ENCODE measurements at regions not wholly inside any gene's neighbourhood (a gene's known extent, or its start where the extent isn't known, plus 50 kb on each side); places are given as distances from the start of the nearest gene placed in this dataset.

DNA sequence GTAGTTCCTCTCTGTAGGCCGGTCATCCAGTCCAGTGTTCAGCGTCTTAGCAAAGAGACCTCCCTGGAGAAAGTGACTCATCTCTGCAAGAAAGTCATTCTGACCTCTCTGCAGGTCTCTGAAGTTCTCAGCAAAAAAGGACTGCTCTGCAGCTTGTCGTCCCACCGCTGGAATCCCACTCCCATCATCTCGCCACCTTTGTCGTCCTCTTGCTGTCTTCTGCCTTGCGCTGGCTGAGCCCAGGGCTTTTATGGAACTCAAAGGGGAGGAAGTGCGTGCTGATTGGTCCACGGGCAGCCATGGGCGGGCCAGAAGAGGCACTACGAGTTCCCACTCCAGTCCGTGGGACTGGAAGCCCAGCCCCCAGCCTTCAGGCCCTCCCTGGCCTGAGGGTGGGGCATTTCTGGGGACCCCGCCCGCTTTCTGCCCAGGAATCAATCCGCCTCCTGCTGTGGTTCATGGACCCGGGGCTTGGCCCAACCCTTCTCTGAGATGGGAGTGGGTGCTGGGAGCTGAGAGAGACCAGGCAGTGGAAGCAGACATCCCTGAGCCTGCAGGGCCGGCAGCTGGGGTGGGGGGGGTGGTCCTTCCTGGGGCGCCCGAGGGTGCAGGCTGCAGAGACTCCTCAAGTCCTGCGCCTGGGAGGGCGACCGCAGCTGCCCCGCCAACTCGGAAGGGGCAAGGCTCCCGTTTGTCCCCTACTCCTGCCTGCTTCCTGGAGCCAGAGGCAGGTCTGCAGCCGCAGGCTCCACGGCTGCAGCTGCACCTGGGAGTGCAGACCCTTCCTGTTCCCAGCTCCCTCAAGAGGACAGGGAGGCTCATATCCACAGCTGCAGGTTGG is 660.7 kb upstream of the RAB6C start:
- H3K4me3 ChIP-seq (replicated peaks; ENCODE audit: low read depth, low read length), result no peak overlapping the region
- no peak for DNase-seq (ENCODE audit: low read depth)
- TF ChIP-seq, protein P1, sequence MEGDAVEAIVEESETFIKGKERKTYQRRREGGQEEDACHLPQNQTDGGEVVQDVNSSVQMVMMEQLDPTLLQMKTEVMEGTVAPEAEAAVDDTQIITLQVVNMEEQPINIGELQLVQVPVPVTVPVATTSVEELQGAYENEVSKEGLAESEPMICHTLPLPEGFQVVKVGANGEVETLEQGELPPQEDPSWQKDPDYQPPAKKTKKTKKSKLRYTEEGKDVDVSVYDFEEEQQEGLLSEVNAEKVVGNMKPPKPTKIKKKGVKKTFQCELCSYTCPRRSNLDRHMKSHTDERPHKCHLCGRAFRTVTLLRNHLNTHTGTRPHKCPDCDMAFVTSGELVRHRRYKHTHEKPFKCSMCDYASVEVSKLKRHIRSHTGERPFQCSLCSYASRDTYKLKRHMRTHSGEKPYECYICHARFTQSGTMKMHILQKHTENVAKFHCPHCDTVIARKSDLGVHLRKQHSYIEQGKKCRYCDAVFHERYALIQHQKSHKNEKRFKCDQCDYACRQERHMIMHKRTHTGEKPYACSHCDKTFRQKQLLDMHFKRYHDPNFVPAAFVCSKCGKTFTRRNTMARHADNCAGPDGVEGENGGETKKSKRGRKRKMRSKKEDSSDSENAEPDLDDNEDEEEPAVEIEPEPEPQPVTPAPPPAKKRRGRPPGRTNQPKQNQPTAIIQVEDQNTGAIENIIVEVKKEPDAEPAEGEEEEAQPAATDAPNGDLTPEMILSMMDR (IDR thresholded peaks at IDR 0.05; ENCODE audit: low read length, missing control alignments), result no peak

DNA sequence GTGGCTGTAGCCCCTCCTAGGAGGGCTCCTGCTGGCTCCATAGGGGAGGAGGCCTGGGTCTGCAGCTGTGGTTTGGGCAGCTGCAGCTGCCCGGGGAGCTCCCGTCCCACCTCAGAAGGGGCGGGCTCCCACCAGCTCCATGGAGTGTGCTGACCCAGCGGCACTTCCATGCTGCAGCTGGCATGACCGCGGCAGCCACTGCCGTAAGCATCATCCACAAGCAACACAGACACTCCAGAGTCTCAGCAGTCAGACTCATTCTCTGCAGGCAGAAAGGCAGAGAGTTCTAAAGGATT is 660.1 kb upstream of the RAB6C start:
- H3K4me3 ChIP-seq (replicated peaks; ENCODE audit: low read depth, low read length), result no peak overlapping the region

DNA sequence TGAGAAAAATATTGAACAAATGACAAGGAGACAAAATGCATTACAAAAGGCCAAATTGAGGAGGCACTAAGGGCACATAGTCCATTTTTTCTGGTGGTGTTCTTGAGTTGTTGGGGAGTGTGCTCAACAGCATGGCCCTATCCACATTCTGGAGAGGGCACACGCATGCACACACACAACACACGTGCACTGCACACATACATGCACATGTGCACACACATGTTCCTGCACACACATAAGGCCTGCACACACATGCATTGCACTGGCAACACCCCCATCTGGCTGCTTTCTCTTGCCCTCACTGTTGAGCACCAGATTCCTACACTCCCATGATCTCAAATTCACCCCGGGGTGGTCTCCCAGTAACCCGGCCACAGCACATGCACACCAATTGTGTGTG is 659.2 kb upstream of the RAB6C start:
- H3K4me3 ChIP-seq (replicated peaks; ENCODE audit: low read depth, low read length), result no peak overlapping the region
- TF ChIP-seq, protein P1 (IDR thresholded peaks at IDR 0.05; ENCODE audit: low read length, missing control alignments), result no peak
- DNase-seq (ENCODE audit: low read depth), result no peak

More for the DNA sequence above, 660.1 kb upstream of the RAB6C start:
- TF ChIP-seq, protein P1 (IDR thresholded peaks at IDR 0.05; ENCODE audit: low read length, missing control alignments), result no peak
- no peak for DNase-seq (ENCODE audit: low read depth)

DNA sequence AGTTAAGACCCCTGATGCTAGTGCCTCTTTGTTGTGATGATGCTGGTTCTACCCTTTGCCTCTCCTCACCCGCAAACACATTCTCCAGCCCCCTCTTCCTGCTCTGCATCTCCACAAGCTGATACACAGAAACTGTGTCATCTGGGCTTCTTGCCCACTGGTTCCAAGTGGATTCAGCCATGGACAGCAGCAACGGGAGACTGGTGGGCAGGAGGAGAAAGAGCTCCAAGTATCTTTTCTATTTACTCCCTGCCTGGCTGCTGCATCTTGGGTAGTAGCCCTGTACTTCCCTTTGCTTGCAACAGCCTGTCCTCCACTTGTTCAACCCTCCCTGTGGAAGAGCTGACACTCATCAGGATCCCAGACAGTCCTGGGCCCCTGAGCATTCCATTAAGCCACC is 655.1 kb upstream of the RAB6C start:
- TF ChIP-seq, protein P1 (IDR thresholded peaks at IDR 0.05; ENCODE audit: low read length, missing control alignments), result no peak
- no peak overlapping the region for H3K4me3 ChIP-seq (replicated peaks; ENCODE audit: low read depth, low read length)
- no peak for DNase-seq (ENCODE audit: low read depth)

DNA sequence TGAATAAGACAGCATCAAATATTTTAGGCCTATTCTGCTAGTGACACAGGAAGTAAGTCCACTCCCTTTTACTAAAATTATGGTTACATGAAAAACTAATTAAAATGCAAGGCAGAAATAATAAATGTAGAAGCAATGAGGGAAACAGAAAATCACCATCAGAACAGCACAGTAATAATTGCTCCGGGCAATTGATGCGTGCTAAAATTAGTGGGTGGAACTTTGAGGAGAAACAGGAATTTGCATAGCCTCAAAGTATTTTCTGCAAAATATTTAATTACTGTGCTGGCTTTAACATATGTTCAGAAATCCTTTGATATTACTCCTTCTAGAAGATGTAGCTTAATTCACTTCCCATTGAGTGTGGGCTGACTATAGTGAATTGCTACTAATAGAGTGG is 654.3 kb upstream of the RAB6C start:
- TF ChIP-seq, protein P1 (IDR thresholded peaks at IDR 0.05; ENCODE audit: low read length, missing control alignments), result no peak
- DNase-seq (ENCODE audit: low read depth), result no peak
- no peak overlapping the region for H3K4me3 ChIP-seq (replicated peaks; ENCODE audit: low read depth, low read length)

DNA sequence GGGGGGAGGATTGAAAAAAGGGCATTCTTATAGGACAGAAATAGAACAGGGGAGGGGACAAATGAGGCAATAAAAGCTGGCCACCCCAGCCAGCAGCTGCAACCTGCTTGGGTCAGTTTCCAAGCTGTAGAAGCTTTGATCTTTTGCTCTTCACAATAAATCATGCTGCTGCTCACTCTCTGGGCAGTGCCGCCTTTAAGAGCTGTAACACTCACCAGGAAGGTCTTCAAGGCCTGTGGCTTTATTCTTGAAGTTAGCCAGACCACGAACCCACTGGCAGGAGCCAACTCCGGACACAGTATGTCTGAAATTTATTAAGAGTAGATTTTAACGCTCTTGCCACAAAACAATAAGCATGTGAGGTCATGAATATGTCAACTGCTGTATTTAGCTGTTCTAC is 649.9 kb upstream of the RAB6C start:
- H3K4me3 ChIP-seq (replicated peaks; ENCODE audit: low read depth, low read length), result no peak overlapping the region
- TF ChIP-seq, protein P1 (IDR thresholded peaks at IDR 0.05; ENCODE audit: low read length, missing control alignments), result no peak
- no peak for DNase-seq (ENCODE audit: low read depth)

DNA sequence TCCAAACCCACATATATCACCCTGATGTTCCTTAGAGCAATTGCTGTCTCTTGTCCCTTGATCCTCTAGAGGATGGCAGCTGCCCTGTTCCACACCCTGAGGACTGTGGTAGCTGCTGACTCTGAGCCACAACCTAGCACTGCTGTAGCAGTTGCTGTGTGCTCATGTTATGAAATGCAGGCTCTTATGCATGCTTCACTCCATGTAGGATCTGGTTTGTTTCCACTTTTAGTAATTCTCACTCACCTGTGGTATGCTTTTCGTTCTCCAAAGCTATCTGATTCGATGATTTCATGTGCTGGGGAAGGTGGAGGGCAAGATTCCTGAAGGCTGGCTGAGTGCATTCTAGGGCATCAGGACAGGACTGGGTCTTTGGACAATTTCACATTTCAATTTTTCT is 649.0 kb upstream of the RAB6C start:
- no peak overlapping the region for H3K4me3 ChIP-seq (replicated peaks; ENCODE audit: low read depth, low read length)
- no peak for DNase-seq (ENCODE audit: low read depth)
- TF ChIP-seq, protein P1 (IDR thresholded peaks at IDR 0.05; ENCODE audit: low read length, missing control alignments), result no peak
